H1 (cell line): ENCODE measurements at regions not wholly inside any gene's neighbourhood (a gene's known extent, or its start where the extent isn't known, plus 50 kb on each side); places are given as distances from the start of the nearest gene placed in this dataset.

Experiments used
- CTCF ChIA-PET: fragments of 300-600 bp; sonication (Branson Sonifier 250); formaldehyde crosslinking; loops from one replicate; lab custom pipeline; 2021; ENCODE audit not compliant: partially characterized antibody; lab: Charles Lee
- POLR2A ChIA-PET: fragments of 300-600 bp; sonication (Branson Sonifier 250); formaldehyde crosslinking; loops from one replicate; lab custom pipeline; 2021; ENCODE audit warnings: inconsistent platforms; ENCODE audit not compliant: partially characterized antibody; lab: Charles Lee
- DNase-seq, 2 experiments: peaks; one replicate each; pipeline versions ENCODE4 v3.0.0 to v3.0.0-alpha.2; 2010 to 2022; ENCODE audit warnings: low spot score in 2 of 2, low read depth in 1 of 2, mixed read lengths in 1 of 2
- FAIRE-seq: peaks from 2 replicates; lab custom pipeline; 2011; peaks lifted over from hg19 to GRCh38; lab: Jason Lieb, UNC
- H2AFZ ChIP-seq: 2 replicates; pipeline ENCODE4 v1.8.1; 2012; ENCODE audit warnings: low read length, inconsistent platforms
- H2AK5ac ChIP-seq: 2 replicates; pipeline ENCODE4 v1.6.1; 2013; ENCODE audit warnings: low read depth, low read length
- H2BK120ac ChIP-seq: replicated peaks from 2 replicates; pipeline ENCODE3; 2013; ENCODE audit warnings: low read depth, low read length, inconsistent platforms
- H2BK12ac ChIP-seq: 2 replicates; pipeline ENCODE4 v1.6.1; 2013; ENCODE audit warnings: low read depth, low read length
- H2BK15ac ChIP-seq: 2 replicates; pipeline ENCODE4 v1.6.1; 2013; ENCODE audit warnings: low read length
- H2BK20ac ChIP-seq: 2 replicates; pipeline ENCODE4 v1.6.1; 2013; ENCODE audit warnings: low read length
- H2BK5ac ChIP-seq: 2 replicates; pipeline ENCODE4 v1.6.1; 2013; ENCODE audit warnings: low read depth, low read length
- H3K14ac ChIP-seq: 2 replicates; pipeline ENCODE4 v1.6.1; 2013; ENCODE audit warnings: inconsistent platforms; ENCODE audit not compliant: insufficient read length
- H3K18ac ChIP-seq: 2 replicates; pipeline ENCODE4 v1.6.1; 2013; ENCODE audit warnings: low read length; ENCODE audit errors: extremely low read depth
- H3K23ac ChIP-seq: 2 replicates; pipeline ENCODE4 v1.6.1; 2013; ENCODE audit warnings: inconsistent platforms; ENCODE audit not compliant: insufficient read length
- H3K23me2 ChIP-seq: 2 replicates; pipeline ENCODE4 v1.6.1; 2013; ENCODE audit warnings: low read depth, low read length
- H3K27ac ChIP-seq: 2 replicates; pipeline ENCODE4 v1.6.1; 2011; ENCODE audit warnings: low read depth, low read length, inconsistent platforms
- H3K27me3 ChIP-seq, 4 experiments: replicated peaks in 1 of 4; 1 replicate in 1 of 4; 2 replicates in 3 of 4; pipeline versions ENCODE4 v1.6.1 to v1.8.1; 2011 to 2013; ENCODE audit warnings: low read length in 3 of 4, mild to moderate bottlenecking in 3 of 4, inconsistent platforms in 2 of 4, mixed read lengths in 2 of 4, moderate library complexity in 1 of 4; ENCODE audit not compliant: control insufficient read depth in 3 of 4, insufficient read depth in 3 of 4; ENCODE audit errors: extremely low read depth in 1 of 4
- H3K36me3 ChIP-seq, 4 experiments: 2 replicates each; pipeline versions ENCODE4 v1.6.1 to v1.8.1; 2011 to 2013; ENCODE audit warnings: mild to moderate bottlenecking in 4 of 4, low read length in 3 of 4, moderate library complexity in 2 of 4, control low read depth in 1 of 4, inconsistent platforms in 1 of 4; ENCODE audit not compliant: insufficient read depth in 4 of 4, control insufficient read depth in 2 of 4
- H3K4ac ChIP-seq: replicated peaks from 2 replicates; pipeline ENCODE3; 2013; ENCODE audit warnings: low read length, low read depth, mixed read lengths, inconsistent platforms; ENCODE audit not compliant: insufficient read length
- H3K4me1 ChIP-seq, 4 experiments: replicated peaks in 1 of 4; 1 replicate in 1 of 4; 2 replicates in 3 of 4; pipeline versions ENCODE4 v1.6.1 to v1.8.1; 2011 to 2013; ENCODE audit warnings: low read length in 3 of 4, inconsistent platforms in 2 of 4, mixed read lengths in 1 of 4; ENCODE audit not compliant: insufficient read depth in 4 of 4, control insufficient read depth in 3 of 4
- H3K4me2 ChIP-seq, 2 experiments: 2 replicates each; pipeline versions ENCODE4 v1.6.1 to v1.8.1; 2011 to 2013; ENCODE audit warnings: low read depth in 2 of 2, low read length in 2 of 2, control low read depth in 1 of 2, inconsistent platforms in 1 of 2, mild to moderate bottlenecking in 1 of 2; ENCODE audit not compliant: insufficient read depth in 1 of 2
- H3K4me3 ChIP-seq, 4 experiments: fragments of 200-600, 300-600 bp in 1 of 4; sonication (generic), shearing (Covaris generic), sonication (Bioruptor Twin) in 1 of 4; 2 replicates each; pipeline versions ENCODE4 v1.5.1 to v1.8.1; 2011 to 2016; ENCODE audit warnings: low read length in 4 of 4, low read depth in 3 of 4, control low read depth in 2 of 4, inconsistent platforms in 2 of 4, mild to moderate bottlenecking in 2 of 4, mixed read lengths in 1 of 4, moderate library complexity in 1 of 4; ENCODE audit not compliant: insufficient read depth in 2 of 4; ENCODE audit errors: extremely low read depth in 1 of 4
- H3K56ac ChIP-seq: replicated peaks from 2 replicates; pipeline ENCODE3; 2013; ENCODE audit warnings: low read depth, mild to moderate bottlenecking, mixed read lengths, low read length, inconsistent platforms; ENCODE audit not compliant: insufficient read length
- H3K79me1 ChIP-seq: 2 replicates; pipeline ENCODE4 v1.6.1; 2013; ENCODE audit warnings: low read depth, low read length, control low read depth
- H3K79me2 ChIP-seq, 2 experiments: 2 replicates each; pipeline versions ENCODE4 v1.6.1 to v1.8.1; 2012 to 2013; ENCODE audit warnings: low read length in 2 of 2, mild to moderate bottlenecking in 2 of 2, inconsistent platforms in 1 of 2; ENCODE audit not compliant: insufficient read depth in 2 of 2, control insufficient read depth in 1 of 2
- H3K9ac ChIP-seq, 4 experiments: replicated peaks in 1 of 4; 1 replicate in 1 of 4; 2 replicates in 3 of 4; pipeline versions ENCODE4 v1.6.1 to v1.8.1; 2011 to 2013; ENCODE audit warnings: low read depth in 3 of 4, low read length in 3 of 4, control low read depth in 2 of 4, mild to moderate bottlenecking in 2 of 4, moderate library complexity in 2 of 4, inconsistent platforms in 1 of 4; ENCODE audit errors: extremely low read depth in 1 of 4
- H3K9me3 ChIP-seq, 2 experiments: 2 replicates each; pipeline versions ENCODE4 v1.6.1 to v1.8.1; 2012 to 2013; ENCODE audit warnings: mild to moderate bottlenecking in 2 of 2, moderate library complexity in 2 of 2, control low read depth in 1 of 2, inconsistent platforms in 1 of 2, low read depth in 1 of 2, low read length in 1 of 2, mixed read lengths in 1 of 2; ENCODE audit not compliant: insufficient read depth in 2 of 2
- H4K20me1 ChIP-seq, 2 experiments: replicated peaks in 1 of 2; 2 replicates each; pipeline versions ENCODE3 to v1.8.1; 2011 to 2013; ENCODE audit warnings: inconsistent platforms in 2 of 2, low read length in 2 of 2, mild to moderate bottlenecking in 1 of 2; ENCODE audit not compliant: insufficient read depth in 2 of 2, control insufficient read depth in 1 of 2
- H4K5ac ChIP-seq: 2 replicates; pipeline ENCODE4 v1.6.1; 2013; ENCODE audit warnings: low read length, low read depth, mixed read lengths, inconsistent platforms; ENCODE audit not compliant: insufficient read length
- H4K8ac ChIP-seq: 2 replicates; pipeline ENCODE4 v1.8.0; 2013; ENCODE audit warnings: mild to moderate bottlenecking, moderate library complexity, low read length, inconsistent platforms; ENCODE audit not compliant: insufficient read depth; ENCODE audit errors: extremely low read depth
- H4K91ac ChIP-seq: replicated peaks from 2 replicates; pipeline ENCODE3; 2013; ENCODE audit warnings: low read length, mixed read lengths, inconsistent platforms; ENCODE audit not compliant: insufficient read length
- CEBPB ChIP-seq: IDR thresholded peaks from 2 replicates; pipeline ENCODE4 v1.6.1; 2012; ENCODE audit warnings: low read depth, low read length
- E2F6 ChIP-seq: IDR thresholded peaks from 2 replicates; pipeline ENCODE4 v1.6.1; 2012; ENCODE audit warnings: inconsistent platforms
- MAX ChIP-seq: IDR thresholded peaks from 2 replicates; pipeline ENCODE4 v1.6.1; 2012; ENCODE audit warnings: inconsistent platforms
- NRF1 ChIP-seq: IDR thresholded peaks from 2 replicates; pipeline ENCODE4 v1.6.1; 2011; ENCODE audit warnings: mild to moderate bottlenecking, low read depth, low read length, improper control_type of control experiment
- RAD21 ChIP-seq, 2 experiments: IDR thresholded peaks in 1 of 2; conservative IDR thresholded peaks in 1 of 2; 2 replicates each; pipeline ENCODE4 v1.6.1; 2011; ENCODE audit warnings: low read depth in 2 of 2, low read length in 2 of 2, improper control_type of control experiment in 1 of 2, inconsistent platforms in 1 of 2, mild to moderate bottlenecking in 1 of 2, moderate library complexity in 1 of 2
- SAP30 ChIP-seq: fragments of 300-600 bp; sonication (generic); IDR thresholded peaks from 2 replicates; pipeline ENCODE4 v1.7.1; 2012; ENCODE audit warnings: low read length, moderate library complexity, mild to moderate bottlenecking, inconsistent platforms; ENCODE audit not compliant: insufficient read depth, insufficient replicate concordance
- SIN3A ChIP-seq, 2 experiments: IDR thresholded peaks in 1 of 2; conservative IDR thresholded peaks in 1 of 2; 2 replicates each; pipeline ENCODE4 v1.6.1; 2011 to 2012; ENCODE audit warnings: low read length in 2 of 2, improper control_type of control experiment in 1 of 2, low read depth in 1 of 2, mild to moderate bottlenecking in 1 of 2
- SP2 ChIP-seq: IDR thresholded peaks from 2 replicates; pipeline ENCODE4 v1.6.1; 2012; ENCODE audit warnings: mild to moderate bottlenecking, low read length, inconsistent platforms
- TEAD4 ChIP-seq: IDR thresholded peaks from 2 replicates; pipeline ENCODE4 v1.6.1; 2012; ENCODE audit warnings: low read depth, low read length, inconsistent platforms, mixed read lengths
- YY1 ChIP-seq: IDR thresholded peaks from 2 replicates; pipeline ENCODE4 v1.6.1; 2011; ENCODE audit warnings: low read depth, mild to moderate bottlenecking, low read length
- WGBS, 2 experiments: shearing (Covaris generic) in 1 of 2; methylation state at CpG; one replicate each; pipeline versions ENCODE4 v1.1.6 to v1.1.7; 2013 to 2015; ENCODE audit warnings: low lambda C conversion rate in 2 of 2, mixed read lengths in 2 of 2, inconsistent platforms in 1 of 2, low coverage in 1 of 2, missing lambda C conversion rate in 1 of 2; ENCODE audit not compliant: insufficient replicate concordance in 2 of 2, insufficient coverage in 1 of 2, insufficient read length in 1 of 2; ENCODE audit errors: extremely low coverage in 1 of 2, missing lambda C conversion rate in 1 of 2; 5-methylcytosine and 5-hydroxymethylcytosine counted together

GRCh38 chr1:244210884-244211558 lies 159.9 kb downstream of the ZBTB18 start:
- H3K4me1 ChIP-seq, result peaks cover 0 to 5% (median 2%) of the 10 kb centered on the region in 4 experiments; a peak in 5 of 7 replicates
- 0 out of 2 replicates have a peak overlapping the region, but pooled peaks have one; percentile 6 for H2BK12ac ChIP-seq
- H3K18ac ChIP-seq, result peak overlapping the region; percentile 85
- H3K56ac ChIP-seq, result no peak overlapping the region
- H3K79me2 ChIP-seq, result no peaks in the 10 kb centered on the region
- DNase-seq, result peak; percentile 41 to 83
- no peak overlapping the region; the same call in 1 of the 2 replicates for H2BK5ac ChIP-seq
- 0 out of 7 replicates have a peak, but pooled peaks cover 0 to 2% (median 0%) of the 10 kb centered on the region in 4 experiments for H3K27me3 ChIP-seq
- no peak overlapping the region for H3K4ac ChIP-seq
- peak overlapping the region; percentile 76; the same call in 1 of the 2 replicates for H2AFZ ChIP-seq
- no peaks in the 10 kb centered on the region for H4K20me1 ChIP-seq
- H2AK5ac ChIP-seq, result no peak overlapping the region
- no peaks in the 10 kb centered on the region for H3K79me1 ChIP-seq
- no peaks in the 10 kb centered on the region for H3K36me3 ChIP-seq
- H3K23me2 ChIP-seq, result no peaks in the 10 kb centered on the region; the same call in 1 of the 2 replicates
- no peak overlapping the region; the same call in 1 of the 2 replicates for H2BK15ac ChIP-seq
- no peak overlapping the region for H4K91ac ChIP-seq
- H3K9ac ChIP-seq, result no peak overlapping the region
- WGBS, 2 experiments, result 73% methylated on average over 28 of the region's 28 CpGs; no CpG with 5 or more reads in 1 of the 2 experiments
- ChIA-PET POLR2A (interaction anchor here (0.7 to 0.8 kb wide), 2 partner anchors 9 to 157 kb away, joined by 3 to 4 read pairs; no protein-coding TSS in a partner anchor), CTCF (interaction anchor here (0.6 to 3.3 kb wide), 14 partner anchors 9 to 390 kb away, joined by 3 to 22 read pairs (median 5); no protein-coding TSS in a partner anchor)
- no peak overlapping the region for H3K4me3 ChIP-seq
- no peaks in the 10 kb centered on the region for H3K9me3 ChIP-seq
- no peak overlapping the region; the same call in 1 of the 2 replicates for H3K27ac ChIP-seq
- 0 out of 2 replicates have a peak overlapping the region, but pooled peaks have one; percentile 11 for H2BK20ac ChIP-seq
- FAIRE-seq, result peak; percentile 87
- peak overlapping the region in 1 of 2 experiments; percentile 3; a peak in 1 of 4 replicates for H3K4me2 ChIP-seq
- H3K23ac ChIP-seq, result no peak overlapping the region
- H2BK120ac ChIP-seq, result no peak overlapping the region
- H4K8ac ChIP-seq, result peak overlapping the region; percentile 85; the same call in 1 of the 2 replicates
- H3K14ac ChIP-seq, result no peak overlapping the region
- H4K5ac ChIP-seq, result no peak overlapping the region
- TF ChIP-seq NRF1, result no peak
- no peak for TF ChIP-seq SAP30
- no peak for TF ChIP-seq CEBPB
- TF ChIP-seq E2F6, result peak; percentile 85
- peak; percentile 74 to 81 for TF ChIP-seq RAD21 (IDR thresholded peaks at IDR 0.05 in 1 of 2, conservative IDR thresholded peaks at IDR 0.05 in 1 of 2; ENCODE audit: low read depth in 2 of 2, low read length in 2 of 2)
- TF ChIP-seq SP2, result no peak
- peak; percentile 63; the same call in 1 of the 2 replicates for TF ChIP-seq YY1
- TF ChIP-seq MAX, result peak; percentile 50; the same call in 1 of the 2 replicates
- TF ChIP-seq TEAD4, result peak; percentile 87
- peak in 1 of 2 experiments; percentile 54; a peak in 1 of 4 replicates for TF ChIP-seq SIN3A (conservative IDR thresholded peaks at IDR 0.05 in 1 of 2, IDR thresholded peaks at IDR 0.05 in 1 of 2; ENCODE audit: low read depth in 1 of 2, low read length in 2 of 2)
